DMS79 (cell line): ENCODE measurements at regions not wholly inside any gene's neighbourhood (a gene's known extent, or its start where the extent isn't known, plus 50 kb on each side); places are given as distances from the start of the nearest gene placed in this dataset.

Experiments used
- DNase-seq: peaks from one replicate; lab custom pipeline; 2025; lab: John Stamatoyannopoulos, UW

GRCh38 chr9:134247918-134248631 lies 78.2 kb upstream of the RXRA start:
- no peak for DNase-seq

DNA sequence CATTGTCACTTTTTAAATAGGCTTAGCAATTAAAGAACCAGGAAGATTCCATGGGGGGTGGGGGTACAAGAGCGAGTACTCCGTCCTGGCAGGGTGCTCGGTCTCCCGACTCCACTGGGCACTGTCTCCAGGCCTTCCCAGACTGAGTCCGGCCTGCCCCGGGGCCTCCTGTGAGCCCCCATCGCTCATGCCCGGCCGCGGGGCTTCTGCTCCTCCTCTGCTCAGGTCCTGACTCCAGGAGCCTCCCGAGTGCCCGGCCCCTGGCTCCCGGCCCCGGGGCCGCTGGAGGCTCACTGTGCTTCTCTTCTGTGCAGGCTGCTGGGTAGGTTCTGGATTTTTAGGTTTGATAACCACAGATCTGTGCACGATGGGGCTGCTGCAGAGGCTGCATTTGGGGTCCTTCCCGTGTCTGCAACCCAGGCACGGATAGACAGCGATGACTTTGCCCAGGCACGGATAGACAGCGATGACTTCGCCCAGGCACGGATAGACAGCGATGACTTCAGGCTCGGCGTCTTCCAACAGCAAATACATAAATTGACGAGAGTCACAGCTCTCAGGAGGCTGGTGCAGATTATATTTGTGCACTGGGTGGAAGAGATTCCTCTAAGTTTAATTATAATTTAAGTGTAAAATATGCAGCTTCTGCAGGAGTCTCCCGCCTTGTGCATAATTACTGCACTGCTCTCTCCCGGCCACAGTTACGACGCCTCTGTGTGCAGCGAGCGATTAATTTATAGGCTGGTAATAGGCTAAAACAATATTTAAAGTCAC lies 74.8 kb upstream of the RXRA start:
- no peak for DNase-seq

- no peak for DNase-seq
Measured at GRCh38 chr9:134252084-134252830, 74.0 kb upstream of the RXRA start.

- DNase-seq = no peak
Measured at GRCh38 chr9:134253606-134254205, 72.5 kb upstream of the RXRA start.

DNA sequence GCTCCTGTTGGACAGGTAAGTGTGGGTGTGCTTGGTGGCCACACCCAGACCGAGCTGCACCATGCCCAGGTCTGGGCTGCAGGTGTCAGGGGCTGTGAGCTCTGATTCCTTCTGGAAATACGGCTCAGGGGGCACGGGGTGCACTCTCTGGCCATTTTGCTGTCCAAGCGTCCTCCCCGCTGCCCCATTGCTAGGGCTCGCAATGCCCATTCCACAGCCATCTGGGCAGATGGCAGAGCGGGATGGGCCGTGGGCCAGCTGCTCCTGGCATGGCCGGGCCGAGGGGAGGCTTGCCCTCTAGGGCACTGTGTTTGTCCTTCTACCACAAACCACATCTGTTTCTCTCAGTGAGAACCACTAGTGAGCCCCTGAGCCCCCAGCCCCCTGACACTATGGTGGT lies 67.9 kb upstream of the RXRA start:
- no peak for DNase-seq

- no peak for DNase-seq
Measured at GRCh38 chr9:134258828-134259546, 67.3 kb upstream of the RXRA start.

DNA sequence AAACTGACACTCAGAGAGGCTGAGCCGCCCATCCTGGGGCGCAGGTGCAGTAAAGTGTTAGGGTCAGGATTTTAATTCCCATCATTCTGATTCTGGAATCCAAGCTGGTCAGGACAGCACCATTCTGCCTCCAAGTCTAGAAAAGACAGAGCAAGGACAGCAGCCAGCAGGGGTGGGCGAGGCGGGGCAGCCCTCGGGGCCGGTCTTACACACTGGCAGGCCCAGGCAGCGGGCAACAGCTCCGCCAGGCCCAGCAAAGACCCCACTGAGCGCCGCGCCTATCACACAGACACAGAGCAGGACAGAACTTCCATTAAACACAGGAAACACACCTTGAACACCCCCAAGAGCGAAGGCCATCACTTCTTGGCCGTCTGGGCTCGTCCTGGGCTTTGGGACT lies 66.5 kb upstream of the RXRA start:
- no peak for DNase-seq

DNA sequence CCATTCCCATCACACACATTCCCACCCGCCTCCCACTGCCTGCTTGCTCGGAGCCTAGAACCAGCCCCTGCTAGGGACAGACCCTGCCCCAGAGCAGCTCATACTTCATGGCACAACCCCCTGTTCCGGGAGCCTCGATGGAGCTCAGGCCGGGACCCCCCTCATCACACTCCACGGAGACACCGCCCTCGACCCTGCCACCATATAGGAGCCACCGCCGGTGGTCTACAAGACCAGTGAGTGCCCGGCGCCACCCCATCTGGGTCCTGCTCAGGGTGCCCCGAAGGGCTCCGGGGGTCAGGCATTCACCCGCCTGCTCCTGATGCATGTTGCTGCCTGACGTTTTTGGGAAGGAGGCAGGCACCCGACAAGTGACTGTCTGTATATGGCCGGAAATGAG lies 65.5 kb upstream of the RXRA start:
- DNase-seq = no peak

DNA sequence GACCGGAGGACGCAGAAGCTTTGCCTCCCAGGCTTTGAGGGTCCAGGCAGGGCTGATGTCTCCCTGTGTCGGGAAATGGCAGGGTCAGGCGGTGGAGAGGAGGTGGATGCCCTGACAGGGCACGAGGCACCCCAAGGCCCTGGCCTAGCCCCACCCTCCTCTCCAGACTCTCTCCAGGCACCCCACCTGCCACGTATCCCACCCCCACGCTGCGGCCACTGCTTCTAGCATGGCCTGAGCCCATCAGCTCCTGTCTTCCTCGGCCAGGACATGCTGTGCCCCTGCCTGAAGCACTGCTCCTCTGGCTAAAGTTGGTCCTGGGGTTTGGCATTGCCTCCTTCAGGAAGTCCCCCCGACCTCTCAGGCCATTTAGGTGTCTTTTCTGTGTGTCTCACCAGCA lies 64.2 kb upstream of the RXRA start:
- no peak for DNase-seq

DNA sequence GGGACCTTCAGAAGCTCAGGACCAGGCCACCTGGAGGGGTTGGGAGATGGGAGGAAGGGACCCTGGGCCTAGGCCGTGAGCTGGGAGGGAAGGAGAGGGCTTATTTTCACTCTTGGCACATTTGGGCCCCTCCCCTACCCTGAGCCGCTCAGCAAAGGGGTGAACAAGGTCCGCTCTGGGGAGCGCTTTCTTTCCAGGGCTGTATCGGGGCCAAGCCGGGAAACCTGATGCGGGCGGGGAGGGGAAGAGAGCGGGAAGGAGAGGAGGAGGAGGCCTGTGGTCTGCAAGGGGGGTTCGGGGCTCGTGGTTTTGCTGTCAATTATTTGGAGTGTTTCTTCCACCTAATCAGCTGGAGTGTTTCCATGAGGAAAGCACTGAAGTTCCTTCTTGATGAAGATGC lies 62.7 kb upstream of the RXRA start:
- DNase-seq = no peak

- no peak for DNase-seq
Measured at GRCh38 chr9:134264169-134264568, 62.1 kb upstream of the RXRA start.

DNA sequence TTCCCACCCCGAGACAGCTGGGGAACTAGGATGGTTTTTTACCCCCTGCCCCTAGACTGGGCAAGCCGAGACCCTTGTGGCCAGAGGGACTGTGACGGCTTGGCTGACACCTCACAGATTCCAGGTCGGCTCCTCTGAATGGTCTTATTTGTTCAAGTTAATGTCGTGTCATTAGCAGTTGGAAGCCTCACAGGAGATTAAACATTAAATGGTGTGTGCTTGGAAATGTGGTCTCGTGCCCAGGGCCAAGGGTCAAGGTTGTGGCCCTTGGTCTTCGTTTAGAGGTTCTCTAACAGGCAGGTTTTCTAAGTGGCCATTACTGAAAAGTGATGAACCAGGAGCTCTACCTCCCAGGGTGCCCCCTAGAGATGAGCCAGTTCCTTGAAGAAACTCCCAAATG lies 61.2 kb upstream of the RXRA start:
- no peak for DNase-seq

GRCh38 chr9:134266418-134266817 lies 59.8 kb upstream of the RXRA start:
- no peak for DNase-seq

GRCh38 chr9:134267305-134267880 lies 58.9 kb upstream of the RXRA start:
- DNase-seq = no peak

DNA sequence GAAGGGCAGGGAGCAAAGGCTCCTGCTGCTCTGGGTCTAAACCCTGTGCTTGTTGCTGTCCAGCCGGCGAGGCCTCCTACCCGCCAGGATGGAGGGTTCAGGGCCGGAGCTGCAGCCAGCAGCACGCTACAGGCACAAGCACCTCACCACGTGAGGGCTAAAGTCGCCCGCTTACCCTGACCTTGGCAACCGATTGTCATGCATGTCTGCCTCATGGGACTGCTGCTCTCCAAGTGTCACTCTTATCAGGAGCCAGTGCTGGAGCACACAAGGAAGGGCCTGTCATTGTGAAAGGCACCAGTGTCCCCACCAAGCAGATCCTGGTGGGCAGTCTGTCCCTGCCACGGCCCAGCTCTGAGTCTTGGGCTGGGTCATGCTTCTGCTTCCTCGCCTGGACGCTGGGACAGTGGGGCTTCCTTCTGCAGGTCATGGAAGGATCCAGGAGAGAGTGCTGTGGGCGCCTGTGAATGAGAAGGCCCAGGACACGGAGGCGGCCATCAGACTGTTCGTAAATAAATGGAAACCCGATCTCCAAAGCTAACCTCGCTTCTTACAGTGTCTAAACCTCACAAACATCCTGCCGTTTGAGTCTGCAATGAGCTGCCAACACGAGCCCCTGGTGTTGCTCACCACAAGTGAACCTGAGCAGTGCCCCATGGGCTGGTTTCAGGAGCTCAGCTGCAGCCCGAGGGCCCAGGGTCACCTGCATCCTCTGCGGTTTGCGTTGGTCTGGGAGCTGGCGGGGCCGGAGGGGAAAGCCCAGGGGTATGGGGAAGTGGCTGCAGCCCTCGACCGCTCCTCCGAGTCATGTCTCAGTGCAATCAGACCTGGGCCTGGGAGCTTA lies 58.2 kb upstream of the RXRA start:
- no peak for DNase-seq

GRCh38 chr9:134268747-134269146 lies 57.5 kb upstream of the RXRA start:
- DNase-seq = no peak

- DNase-seq = peak; percentile 71
Measured at GRCh38 chr9:134271338-134272301, 54.6 kb upstream of the RXRA start.

DNA sequence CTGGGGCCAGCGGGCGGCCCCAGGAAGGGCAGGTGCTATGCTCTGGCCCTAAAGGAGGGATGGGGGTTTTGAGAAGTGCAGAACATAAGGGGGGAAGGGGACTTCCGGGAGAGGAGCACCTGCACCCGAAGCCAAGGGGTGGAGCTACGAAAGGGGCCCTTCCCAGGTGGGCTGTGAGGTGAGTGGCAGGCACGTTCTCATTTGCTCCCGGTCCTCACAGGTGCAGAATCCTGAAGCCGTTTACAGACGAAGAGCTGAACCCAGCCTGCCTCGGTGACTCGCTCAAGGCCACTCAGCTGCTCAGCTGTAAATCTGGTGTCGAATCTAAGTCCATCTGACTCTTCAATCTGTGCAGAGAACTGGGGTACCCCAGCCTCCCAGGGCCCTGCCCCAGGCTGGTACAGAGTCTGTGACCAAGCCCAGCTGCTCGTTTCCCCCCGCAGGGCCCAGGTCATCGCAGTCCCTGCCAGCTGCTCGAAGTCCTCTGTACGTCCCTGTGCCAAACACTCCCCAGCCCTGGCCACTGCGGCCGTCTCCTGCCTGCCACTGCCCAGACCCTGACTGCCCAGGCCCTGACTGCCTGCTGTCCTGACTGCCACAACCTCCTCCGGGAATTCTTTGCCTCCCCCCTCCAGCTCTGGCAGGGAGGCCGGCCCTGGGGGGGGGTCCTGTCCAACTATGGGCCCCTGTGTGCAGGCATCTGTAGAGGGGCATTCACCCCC lies 53.8 kb upstream of the RXRA start:
- peak; percentile 79 for DNase-seq

GRCh38 chr9:134273647-134274046 lies 52.6 kb upstream of the RXRA start:
- DNase-seq = no peak
